LNCAP (cell line): ENCODE measurements at regions not wholly inside any gene's neighbourhood (a gene's known extent, or its start where the extent isn't known, plus 50 kb on each side); places are given as distances from the start of the nearest gene placed in this dataset.

ENCODE experiments used
- CTCF ChIP-seq: fragments of 450-650 bp; IDR thresholded peaks from 2 replicates; pipeline ENCODE4 v1.5.1; 2017; ENCODE audit warnings: mild to moderate bottlenecking

GRCh38 chr16:86166414-86166813 lies 267.5 kb downstream of the IRF8 start:
- TF ChIP-seq CTCF = no peak

GRCh38 chr16:86167061-86167460 lies 268.1 kb downstream of the IRF8 start:
- TF ChIP-seq CTCF = no peak

- TF ChIP-seq CTCF = no peak
These were observed 271.8 kb downstream of the IRF8 start for GRCh38 chr16:86170720-86171119.

GRCh38 chr16:86171329-86171728 lies 272.4 kb downstream of the IRF8 start:
- no peak for TF ChIP-seq CTCF

- no peak for TF ChIP-seq CTCF
These were observed 276.9 kb downstream of the IRF8 start for GRCh38 chr16:86175816-86176215.

- no peak for TF ChIP-seq CTCF
These were observed 277.5 kb downstream of the IRF8 start for GRCh38 chr16:86176462-86176861.

- no peak for TF ChIP-seq CTCF
These were observed 281.3 kb downstream of the IRF8 start for GRCh38 chr16:86180244-86180643.

GRCh38 chr16:86180780-86181179 lies 281.8 kb downstream of the IRF8 start:
- no peak for TF ChIP-seq CTCF
